Calu3 (cell line): ENCODE measurements at regions not wholly inside any gene's neighbourhood (a gene's known extent, or its start where the extent isn't known, plus 50 kb on each side); places are given as distances from the start of the nearest gene placed in this dataset.

Experiments
- BruUV-seq: library from RNA; stranded (reverse); fragments of 400-500 nt; replicated peaks from 2 replicates; lab custom pipeline; 2021; lab: Mats Ljungman, UMichigan
- CTCF ChIA-PET: fragments of 300-600 bp; sonication (Branson Sonifier 250); formaldehyde crosslinking; loops from one replicate; lab custom pipeline; 2022; ENCODE audit warnings: antibody characterized with exemption; lab: Charles Lee
- DNase-seq: peaks from one replicate; pipeline ENCODE4 v3.0.0; 2022
- H3K27ac Mint-ChIP-seq: one replicate; pipeline ENCODE4 v1.8.0; 2022; ENCODE audit warnings: mixed read lengths; ENCODE audit not compliant: unreplicated experiment
- H3K27me3 Mint-ChIP-seq: one replicate; pipeline ENCODE4 v1.8.0; 2022; ENCODE audit warnings: mixed read lengths; ENCODE audit not compliant: unreplicated experiment
- H3K36me3 Mint-ChIP-seq: one replicate; pipeline ENCODE4 v1.8.0; 2022; ENCODE audit warnings: mild to moderate bottlenecking, moderate library complexity, mixed read lengths; ENCODE audit not compliant: insufficient read depth, unreplicated experiment
- H3K4me1 Mint-ChIP-seq: one replicate; pipeline ENCODE4 v1.8.0; 2022; ENCODE audit warnings: mild to moderate bottlenecking, low read depth, mixed read lengths; ENCODE audit not compliant: unreplicated experiment
- H3K4me3 Mint-ChIP-seq: one replicate; pipeline ENCODE4 v1.8.0; 2022; ENCODE audit warnings: mild to moderate bottlenecking, low read depth, moderate library complexity, mixed read lengths; ENCODE audit not compliant: unreplicated experiment
- H3K9me3 Mint-ChIP-seq: one replicate; pipeline ENCODE4 v1.8.0; 2022; ENCODE audit warnings: low read depth, mixed read lengths; ENCODE audit not compliant: unreplicated experiment
- intact Hi-C: fragments of 100-400 bp; cut with micrococcal nuclease; formaldehyde crosslinking; loops from one replicate; pipeline ENCODE4 v1.10.0; 2022; ENCODE audit not compliant: unreplicated experiment
- TF ChIP-seq, protein P1 (sequence below): fragments of 200-600 bp; IDR thresholded peaks from one replicate; pipeline ENCODE4 v1.8.0; 2022; ENCODE audit warnings: antibody characterized with exemption; ENCODE audit not compliant: unreplicated experiment

DNA sequence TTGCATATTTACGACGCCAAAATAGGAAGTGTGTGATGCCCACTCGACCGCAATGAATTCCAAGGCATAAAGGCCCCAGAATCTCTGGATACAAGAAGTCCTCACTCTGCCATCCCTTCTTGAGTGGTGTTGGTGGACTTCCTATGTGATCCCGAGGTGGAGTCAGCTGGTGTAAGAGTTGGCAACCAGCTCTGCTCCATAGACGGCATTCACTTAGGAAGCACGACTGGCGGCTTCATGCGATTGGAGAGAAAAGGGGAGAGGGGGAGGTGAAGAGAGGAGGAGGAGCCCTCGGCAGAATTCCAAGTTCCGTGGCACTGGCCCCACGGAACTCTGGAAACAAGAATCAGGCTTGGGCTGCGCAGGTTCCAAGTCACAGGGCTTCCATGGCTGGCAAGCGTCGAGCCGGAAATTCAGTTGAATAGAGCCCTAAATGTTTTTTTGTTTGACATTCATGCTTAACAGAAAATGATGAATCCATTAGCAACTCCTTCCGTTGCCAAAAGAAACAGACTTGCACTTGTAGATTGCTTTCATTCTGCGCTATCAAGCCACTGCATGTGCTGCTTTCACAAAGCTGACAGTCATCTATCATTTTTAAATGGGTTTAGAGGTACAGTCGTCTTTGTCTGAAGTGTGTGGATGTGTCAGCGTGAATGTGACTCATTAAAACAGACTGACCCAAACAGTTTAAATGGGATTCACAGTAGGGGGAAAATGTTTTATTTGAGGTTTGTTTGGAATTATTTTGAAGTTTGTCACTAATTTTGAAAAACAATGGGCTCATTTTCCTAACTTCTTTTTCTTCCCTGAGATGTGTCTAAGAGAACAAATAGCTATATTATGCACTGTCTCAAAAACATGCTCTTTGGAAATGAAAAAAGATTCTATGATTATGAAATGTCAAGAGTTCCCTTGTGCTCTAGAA is 428.3 kb upstream of the ATP11B start:
- DNase-seq = peak; percentile 45
- Mint-ChIP-seq H3K9me3 (peaks cover 3% of the 10 kb centered on the region), H3K36me3 (no peaks in the 10 kb centered on the region), H3K4me3 (peak overlapping the region; percentile 37), H3K4me1 (peaks cover 37% of the 10 kb centered on the region), H3K27ac (peak overlapping the region; percentile 81), H3K27me3 (no peaks in the 10 kb centered on the region)
- TF ChIP-seq, protein P1, sequence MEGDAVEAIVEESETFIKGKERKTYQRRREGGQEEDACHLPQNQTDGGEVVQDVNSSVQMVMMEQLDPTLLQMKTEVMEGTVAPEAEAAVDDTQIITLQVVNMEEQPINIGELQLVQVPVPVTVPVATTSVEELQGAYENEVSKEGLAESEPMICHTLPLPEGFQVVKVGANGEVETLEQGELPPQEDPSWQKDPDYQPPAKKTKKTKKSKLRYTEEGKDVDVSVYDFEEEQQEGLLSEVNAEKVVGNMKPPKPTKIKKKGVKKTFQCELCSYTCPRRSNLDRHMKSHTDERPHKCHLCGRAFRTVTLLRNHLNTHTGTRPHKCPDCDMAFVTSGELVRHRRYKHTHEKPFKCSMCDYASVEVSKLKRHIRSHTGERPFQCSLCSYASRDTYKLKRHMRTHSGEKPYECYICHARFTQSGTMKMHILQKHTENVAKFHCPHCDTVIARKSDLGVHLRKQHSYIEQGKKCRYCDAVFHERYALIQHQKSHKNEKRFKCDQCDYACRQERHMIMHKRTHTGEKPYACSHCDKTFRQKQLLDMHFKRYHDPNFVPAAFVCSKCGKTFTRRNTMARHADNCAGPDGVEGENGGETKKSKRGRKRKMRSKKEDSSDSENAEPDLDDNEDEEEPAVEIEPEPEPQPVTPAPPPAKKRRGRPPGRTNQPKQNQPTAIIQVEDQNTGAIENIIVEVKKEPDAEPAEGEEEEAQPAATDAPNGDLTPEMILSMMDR = no peak
- intact Hi-C loops = no loop called here
- BruUV-seq = no TSS peak
- CTCF ChIA-PET = interaction anchor here (0.6 to 1.1 kb wide), 3 partner anchors 22 to 651 kb away, joined by 3 read pairs; no protein-coding TSS in a partner anchor

DNA sequence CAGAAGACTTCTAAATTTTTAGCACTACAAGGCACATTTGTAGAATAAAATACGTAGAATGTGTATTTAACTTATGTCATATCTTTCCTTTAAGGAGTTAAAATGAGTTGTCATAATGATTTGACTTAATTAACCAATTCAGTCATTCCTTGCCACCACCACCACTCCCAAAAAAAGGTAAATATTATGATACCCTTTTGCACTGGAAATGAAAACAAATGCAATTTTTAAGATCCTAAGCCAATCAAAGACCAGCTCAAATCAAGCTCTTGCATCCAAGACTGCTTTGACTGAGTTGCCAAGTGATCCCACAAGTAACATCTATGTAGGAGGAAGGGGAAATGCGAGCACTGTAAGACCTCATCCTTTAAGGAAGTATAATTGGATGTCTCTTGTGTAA is 426.6 kb upstream of the ATP11B start:
- Mint-ChIP-seq H3K27me3 (no peaks in the 10 kb centered on the region), H3K4me3 (no peak overlapping the region), H3K9me3 (peaks cover 3% of the 10 kb centered on the region), H3K4me1 (peaks cover 49% of the 10 kb centered on the region), H3K36me3 (no peaks in the 10 kb centered on the region), H3K27ac (peak overlapping the region; percentile 81)
- no peak for DNase-seq
- intact Hi-C loops = no loop called here
- CTCF ChIA-PET = interaction anchor here (0.5 to 1.3 kb wide), 2 partner anchors 9 to 103 kb away, joined by 4 read pairs; no protein-coding TSS in a partner anchor
- BruUV-seq = no TSS peak
- TF ChIP-seq, protein P1 = no peak

DNA sequence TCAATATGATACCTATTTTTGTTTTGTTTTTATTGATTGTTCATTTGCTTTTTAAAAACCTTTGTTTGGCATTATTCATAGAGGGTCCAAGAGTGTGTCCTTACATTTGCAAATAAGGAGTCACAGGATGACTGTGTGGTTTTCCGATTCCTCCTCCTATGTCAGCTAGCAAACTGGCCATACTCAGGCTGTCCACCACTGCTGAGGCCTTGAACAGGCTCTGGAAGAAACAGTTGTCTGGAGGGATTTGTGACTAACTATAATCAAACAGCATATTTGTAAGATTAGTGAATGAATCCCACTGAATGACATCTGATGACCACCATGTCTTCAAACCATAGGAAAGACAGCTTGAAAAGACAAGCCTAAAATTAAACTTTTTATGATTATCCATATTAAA is 423.4 kb upstream of the ATP11B start:
- H3K36me3 Mint-ChIP-seq = no peaks in the 10 kb centered on the region
- CTCF ChIA-PET = no interaction called here
- no peak for DNase-seq

DNA sequence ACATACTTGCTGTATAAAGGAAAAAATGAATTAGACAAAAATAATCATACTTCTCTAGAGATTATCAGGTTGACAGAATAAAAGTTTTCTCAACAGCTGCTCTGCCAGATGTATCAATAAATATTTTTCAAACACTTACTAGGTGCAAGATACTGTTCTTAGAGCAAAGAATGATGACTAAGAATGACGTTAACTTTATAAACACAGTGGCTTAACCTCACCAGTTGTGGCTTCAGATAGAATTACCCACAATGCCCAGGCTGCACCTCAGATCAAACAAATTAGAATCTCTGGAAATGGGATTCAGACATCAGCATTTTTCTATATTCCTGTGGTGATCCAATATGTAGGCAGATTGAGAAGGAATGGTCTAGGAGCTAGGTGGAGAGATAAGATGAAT is 422.4 kb upstream of the ATP11B start:
- no TSS peak for BruUV-seq
- Mint-ChIP-seq H3K4me3 (no peak overlapping the region), H3K36me3 (no peaks in the 10 kb centered on the region), H3K27ac (peak overlapping the region; percentile 54), H3K4me1 (peaks cover 45% of the 10 kb centered on the region), H3K27me3 (no peaks in the 10 kb centered on the region), H3K9me3 (no peaks in the 10 kb centered on the region)
- DNase-seq = no peak
- TF ChIP-seq, protein P1 = no peak
- CTCF ChIA-PET = interaction anchor here (1.2 kb wide), 1 partner anchor 19 kb away, joined by 4 read pairs; no protein-coding TSS in a partner anchor
- intact Hi-C loops = no loop called here

More for the DNA sequence above, 423.4 kb upstream of the ATP11B start:
- BruUV-seq = no TSS peak
- Mint-ChIP-seq H3K27me3 (no peaks in the 10 kb centered on the region), H3K27ac (no peak overlapping the region), H3K4me1 (peaks cover 55% of the 10 kb centered on the region), H3K9me3 (no peaks in the 10 kb centered on the region), H3K4me3 (no peak overlapping the region)
- TF ChIP-seq, protein P1 = no peak
- intact Hi-C loops = no loop called here
